HG03460 (cell line): ENCODE measurements at regions not wholly inside any gene's neighbourhood (a gene's known extent, or its start where the extent isn't known, plus 50 kb on each side); places are given as distances from the start of the nearest gene placed in this dataset.

ENCODE experiments used
- ATAC-seq: cut with Tn5 transposase; IDR thresholded peaks from one replicate; pipeline ENCODE4 v1.9.1; 2021; ENCODE audit not compliant: unreplicated experiment

DNA sequence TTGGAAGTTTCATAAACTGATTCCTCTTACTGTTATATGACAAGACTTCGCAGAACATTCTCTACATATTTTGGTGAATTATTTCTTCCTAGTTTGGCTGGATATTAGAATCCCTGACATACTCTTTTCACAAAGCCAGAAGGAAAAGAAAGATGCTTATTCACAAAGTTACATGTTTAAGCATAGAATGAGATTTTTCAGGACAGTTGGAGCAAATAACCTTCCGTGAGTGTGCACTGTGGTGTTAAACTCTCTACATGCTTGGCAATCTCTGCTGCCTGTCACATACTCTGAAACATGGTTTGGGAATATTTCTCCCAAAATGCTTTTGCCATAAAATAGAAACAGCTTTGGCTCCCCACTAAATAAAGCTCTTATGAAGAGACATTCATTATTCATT lies 230.0 kb upstream of the MTNR1B start:
- no peak for ATAC-seq

DNA sequence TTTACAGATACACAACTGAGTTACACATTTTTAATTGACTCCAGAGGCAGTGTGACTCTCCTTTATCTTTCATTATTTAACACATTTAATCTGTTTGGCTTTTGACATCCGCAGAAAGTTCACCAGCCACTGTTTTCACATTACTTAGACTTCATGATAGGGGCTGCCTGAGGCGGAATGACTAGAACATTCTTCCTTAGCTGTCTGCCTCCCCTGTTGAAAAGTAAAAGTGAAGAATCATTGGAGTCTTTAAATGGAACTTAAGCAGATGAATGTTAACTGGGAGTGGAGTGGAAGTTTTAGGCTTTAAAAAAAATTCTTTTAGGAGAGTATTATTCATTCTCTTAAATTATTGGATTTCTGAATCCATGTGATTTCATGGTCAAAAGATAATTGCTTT lies 229.2 kb upstream of the MTNR1B start:
- no peak for ATAC-seq

DNA sequence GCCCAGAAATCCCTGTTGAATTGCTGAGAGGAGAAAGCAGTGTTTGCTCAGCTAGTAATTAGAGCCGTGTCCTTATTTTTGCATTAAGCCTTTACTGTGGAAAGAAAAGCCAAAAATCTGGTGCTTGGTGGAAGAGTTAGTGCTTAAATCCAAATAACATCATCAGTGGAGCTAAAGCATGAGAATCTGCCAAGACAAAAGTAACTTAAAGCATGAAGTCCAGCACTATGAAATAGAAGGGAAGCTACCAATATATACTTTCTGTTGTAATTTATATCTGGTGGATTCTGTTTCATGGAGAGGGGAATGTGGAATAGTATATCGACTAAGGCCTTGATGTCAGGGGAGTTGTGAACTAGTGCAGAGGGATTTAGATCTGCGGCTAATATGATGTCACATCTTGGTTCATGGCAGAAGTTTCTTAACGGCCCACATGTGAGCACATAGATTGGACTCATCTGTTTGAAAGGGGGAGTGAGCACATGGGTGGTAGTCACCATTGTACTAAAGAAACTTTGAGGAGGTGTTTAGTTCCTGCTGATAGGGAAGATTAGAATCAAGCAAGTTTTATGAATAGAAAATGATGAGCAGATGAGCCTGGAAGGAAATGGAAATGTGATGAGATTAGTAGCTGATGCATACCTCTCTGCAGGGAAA lies 224.4 kb upstream of the MTNR1B start:
- ATAC-seq, result no peak

- ATAC-seq, result no peak
These were observed 218.7 kb upstream of the MTNR1B start for GRCh38 chr11:92750794-92751193.

DNA sequence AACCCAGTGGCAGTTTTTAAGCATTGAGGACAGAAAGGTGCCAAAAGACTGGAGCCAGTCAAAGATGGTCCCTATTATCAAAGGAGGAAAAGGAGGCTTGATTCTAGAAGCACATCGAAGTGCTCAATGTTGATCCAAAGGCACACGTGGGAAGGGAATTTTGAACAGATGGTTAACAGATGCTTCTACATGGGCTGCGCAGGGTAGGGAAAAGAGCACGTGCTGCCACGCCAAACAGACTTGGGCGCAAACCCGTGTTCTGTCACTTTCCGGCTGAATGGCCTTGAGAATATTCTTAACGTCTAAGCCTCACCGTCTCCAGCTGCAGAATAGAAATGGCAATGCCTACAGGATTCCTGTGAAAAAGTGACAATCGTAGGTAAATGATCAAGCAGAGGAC lies 217.9 kb upstream of the MTNR1B start:
- no peak for ATAC-seq

DNA sequence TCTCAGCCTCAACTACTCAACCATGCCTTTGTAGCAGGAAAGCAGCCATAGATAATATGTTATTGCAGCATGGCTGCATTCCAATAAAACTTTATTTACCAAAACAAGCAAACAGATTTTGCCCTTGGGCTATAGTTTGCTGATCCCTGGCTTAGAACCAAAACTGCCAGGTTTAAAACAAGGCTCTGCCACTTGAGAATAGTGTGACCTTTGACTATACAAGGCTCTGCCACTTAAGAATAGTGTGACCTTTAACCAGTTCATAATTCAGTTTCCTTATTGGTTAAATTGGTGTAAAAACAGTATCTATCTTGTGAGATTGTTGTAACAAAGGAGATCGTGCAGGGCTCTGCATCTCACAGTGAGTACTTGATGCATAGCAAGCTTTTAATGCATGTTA lies 217.3 kb upstream of the MTNR1B start:
- ATAC-seq, result no peak

DNA sequence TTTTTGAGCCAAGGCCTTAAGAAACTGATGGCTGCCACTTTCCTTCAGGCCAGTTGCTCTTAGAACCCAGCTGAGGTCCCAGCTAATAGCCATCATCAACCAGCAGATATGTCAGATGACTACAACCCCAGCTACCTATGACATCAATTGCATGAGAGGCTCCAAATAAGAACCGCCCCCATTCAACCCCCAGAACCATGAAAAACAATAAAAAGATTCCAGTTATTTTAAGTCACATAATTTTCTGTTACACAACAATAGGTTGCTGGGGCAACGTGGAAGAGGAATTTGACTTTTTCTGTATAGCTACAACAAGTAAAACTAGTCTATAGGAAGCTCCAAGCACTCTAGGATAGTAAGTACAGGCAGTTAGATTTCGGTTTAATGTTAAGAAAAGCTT lies 216.3 kb upstream of the MTNR1B start:
- no peak for ATAC-seq

DNA sequence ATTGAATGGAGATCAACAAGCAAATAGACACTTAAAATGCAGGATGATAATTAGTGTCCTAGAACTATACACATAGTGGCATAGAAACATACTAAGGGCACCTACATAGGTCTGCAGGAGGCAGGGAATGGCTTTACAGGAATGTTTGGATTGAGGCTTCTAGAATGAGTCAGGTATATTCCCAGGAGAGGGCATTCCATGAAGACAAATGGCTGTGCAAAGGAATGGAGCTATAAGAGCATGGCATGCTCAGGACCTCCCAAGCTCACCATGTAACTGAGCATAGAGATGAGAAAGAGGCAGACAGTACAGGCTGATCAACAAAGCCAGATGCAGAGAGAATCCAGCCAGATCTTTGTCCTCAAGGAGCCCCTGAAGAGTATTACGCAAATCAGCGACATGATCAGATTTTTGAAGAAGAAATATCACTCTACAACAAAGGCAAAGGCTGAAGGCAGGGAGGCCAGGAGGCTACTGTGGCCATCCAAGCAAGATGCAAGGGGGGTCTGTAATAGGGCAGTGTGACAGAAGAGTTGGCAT lies 211.1 kb upstream of the MTNR1B start:
- ATAC-seq, result no peak

DNA sequence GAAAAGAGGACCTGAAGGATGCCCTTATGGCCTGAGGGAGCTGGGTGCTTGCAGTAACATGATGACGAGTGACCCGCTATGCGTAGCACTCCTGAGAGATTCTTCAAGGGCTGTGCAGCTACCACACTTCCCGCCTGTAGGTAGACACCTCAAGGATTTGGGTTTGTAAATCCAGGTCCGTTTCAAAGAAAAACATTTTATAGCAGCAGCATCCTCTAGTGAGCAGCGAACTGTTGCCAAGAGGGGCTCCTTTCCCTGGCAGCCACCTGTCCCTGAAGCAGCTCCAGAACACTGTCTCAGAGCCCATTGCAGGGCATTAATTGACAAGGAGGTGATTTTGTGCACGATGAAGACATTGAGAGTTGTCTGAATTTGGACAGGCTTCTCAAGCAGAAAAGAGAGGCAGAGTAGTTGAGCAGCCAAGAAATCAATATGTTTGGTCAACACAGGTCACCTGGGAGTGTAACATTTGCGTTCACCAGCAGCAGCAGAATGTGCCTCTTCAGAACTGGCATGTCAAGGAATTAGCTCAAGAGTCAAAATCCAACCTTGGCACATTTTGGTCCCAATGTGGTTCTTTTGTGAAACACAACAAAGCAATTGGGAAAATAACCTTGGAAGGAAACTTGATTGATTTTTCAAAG lies 209.8 kb upstream of the MTNR1B start:
- no peak for ATAC-seq

GRCh38 chr11:92762121-92762540 lies 207.3 kb upstream of the MTNR1B start:
- ATAC-seq, result no peak

DNA sequence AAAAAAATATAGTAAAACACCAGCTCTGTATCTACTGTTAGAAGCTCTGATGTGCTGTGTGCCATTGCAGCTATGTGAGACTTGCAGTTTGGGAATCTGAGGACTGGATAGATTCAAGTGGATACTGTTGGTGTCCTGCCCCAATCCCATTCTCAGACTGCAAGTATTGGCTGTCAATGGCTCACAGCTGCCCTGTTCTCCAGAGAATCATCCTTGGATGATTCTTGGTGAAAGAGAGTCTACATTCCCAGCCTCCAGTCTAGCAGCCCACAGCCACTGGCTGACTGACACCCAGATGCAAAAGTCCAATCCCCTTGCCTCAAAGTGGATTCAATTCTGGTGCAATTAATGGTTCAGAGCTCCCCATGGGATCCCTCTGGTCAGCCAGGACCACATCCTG lies 206.1 kb upstream of the MTNR1B start:
- no peak for ATAC-seq

GRCh38 chr11:92764128-92764527 lies 205.3 kb upstream of the MTNR1B start:
- ATAC-seq, result no peak

DNA sequence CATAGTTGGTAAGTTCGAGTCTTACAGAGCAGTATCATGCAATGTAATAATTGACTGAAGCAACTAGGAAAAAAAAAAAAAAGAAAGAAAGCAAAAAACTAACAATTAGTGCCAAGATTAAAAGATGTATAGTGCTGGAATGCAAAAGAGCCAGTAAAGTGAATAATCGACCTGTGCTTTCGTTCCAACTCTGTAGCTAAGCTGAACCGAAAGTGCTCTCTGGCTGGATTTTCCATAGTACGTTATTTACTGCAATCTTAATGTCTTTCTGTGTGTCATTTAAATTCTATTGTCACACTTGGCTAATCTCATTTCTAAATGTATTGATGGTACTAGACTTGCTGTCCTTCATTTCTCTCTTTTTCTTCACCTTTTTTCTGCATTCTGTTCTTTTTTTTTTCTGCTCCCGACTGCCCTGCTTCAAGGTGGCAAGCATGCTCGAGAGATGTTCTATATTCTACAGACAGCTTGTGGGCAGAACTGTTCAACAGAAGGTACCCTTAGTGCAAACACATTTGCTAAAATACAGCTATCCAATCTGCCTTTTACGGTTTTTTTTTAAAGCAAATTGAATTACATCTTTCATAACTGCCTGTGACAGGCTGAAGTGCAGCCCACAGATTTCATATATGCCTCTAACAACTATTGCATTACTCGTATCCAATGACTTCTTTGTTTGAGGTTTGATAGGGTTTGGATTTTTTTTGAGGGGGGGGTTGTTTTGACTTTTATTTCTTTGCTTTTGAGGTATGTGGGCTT lies 204.2 kb upstream of the MTNR1B start:
- ATAC-seq, result no peak

- ATAC-seq, result no peak
These were observed 203.5 kb upstream of the MTNR1B start for GRCh38 chr11:92765965-92766371.

GRCh38 chr11:92766698-92767097 lies 202.8 kb upstream of the MTNR1B start:
- no peak for ATAC-seq

DNA sequence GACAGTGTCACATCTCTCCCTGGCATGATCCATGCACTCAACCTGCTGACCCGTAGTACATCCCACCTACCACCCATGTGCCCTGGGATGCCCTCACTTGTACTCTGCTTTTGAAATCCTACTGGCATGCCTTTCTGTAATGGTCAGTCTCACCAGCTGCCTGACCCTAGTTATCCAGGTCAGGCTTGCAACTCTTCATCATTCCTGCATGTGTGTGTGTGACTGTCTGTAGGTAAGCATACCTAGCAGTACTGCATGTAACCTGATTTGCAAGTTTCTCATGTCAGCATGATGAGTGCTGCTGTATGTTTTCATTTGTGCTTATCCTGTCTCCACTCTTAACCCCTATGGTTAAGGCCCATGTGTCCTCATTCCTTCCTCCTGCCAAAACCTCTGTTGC lies 202.0 kb upstream of the MTNR1B start:
- ATAC-seq, result no peak

DNA sequence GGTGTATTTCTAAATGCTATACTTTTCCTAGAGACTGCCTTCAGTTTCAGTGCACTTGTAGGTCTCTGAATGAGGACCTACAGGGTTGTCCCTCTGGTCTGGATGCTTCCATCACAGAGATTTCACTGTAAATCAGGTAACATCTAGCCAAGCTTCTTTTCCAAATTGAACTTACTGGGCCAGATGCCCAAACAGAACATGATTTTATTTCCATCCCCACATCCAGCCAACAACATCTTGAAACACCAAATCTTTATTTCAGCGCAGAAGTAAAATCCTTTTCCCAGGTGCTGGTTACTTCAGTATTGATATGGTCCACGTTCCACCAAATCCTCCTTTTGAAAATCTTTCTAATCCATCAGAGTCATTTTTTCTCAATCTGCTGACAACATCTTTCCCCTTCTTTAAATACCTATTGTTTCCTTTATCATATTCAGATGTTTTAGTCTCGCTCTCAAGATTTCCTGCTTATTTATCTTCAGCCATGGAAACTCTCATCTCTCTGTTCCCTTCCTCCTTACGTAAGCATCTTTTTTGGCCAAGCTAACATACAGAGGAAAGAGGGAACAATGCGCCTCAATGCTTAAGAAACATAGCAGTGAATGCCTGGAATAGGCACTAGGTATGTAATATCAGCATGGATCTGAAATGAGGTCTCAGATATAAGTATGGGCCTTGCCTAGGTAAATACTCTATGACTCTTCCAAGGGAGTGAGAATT lies 201.2 kb upstream of the MTNR1B start:
- ATAC-seq, result no peak

- no peak for ATAC-seq
These were observed 200.3 kb upstream of the MTNR1B start for GRCh38 chr11:92769112-92769511.

- ATAC-seq, result no peak
These were observed 199.0 kb upstream of the MTNR1B start for GRCh38 chr11:92770419-92770818.

- no peak for ATAC-seq
These were observed 198.5 kb upstream of the MTNR1B start for GRCh38 chr11:92770981-92771380.

DNA sequence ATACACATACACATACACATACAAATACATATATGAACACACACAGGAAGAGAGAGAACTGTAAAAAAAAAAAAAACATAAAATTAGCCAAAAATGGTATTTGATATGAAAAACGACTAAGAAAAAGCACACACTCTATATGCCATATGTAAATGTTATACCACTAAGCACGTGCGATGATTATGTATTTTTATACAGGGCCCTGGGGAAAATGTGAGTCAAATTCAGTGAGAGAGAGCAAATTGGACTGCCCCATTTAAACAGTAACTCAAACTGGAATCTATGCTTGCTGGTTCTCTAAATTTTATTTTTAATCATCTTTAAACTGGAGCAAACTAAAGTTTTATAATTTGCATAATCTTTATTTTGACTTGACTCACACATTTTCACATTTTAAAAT lies 197.8 kb upstream of the MTNR1B start:
- ATAC-seq, result no peak
